VCaP (cell line): ENCODE measurements at regions not wholly inside any gene's neighbourhood (a gene's known extent, or its start where the extent isn't known, plus 50 kb on each side); places are given as distances from the start of the nearest gene placed in this dataset.

Experiments used
- H3K27ac ChIP-seq: fragments of 450-650 bp; 2 replicates; pipeline ENCODE4 v1.5.1; 2017
- CTCF ChIP-seq: fragments of 450-650 bp; conservative IDR thresholded peaks from 2 replicates; pipeline ENCODE4 v1.5.1; 2017; ENCODE audit warnings: mild to moderate bottlenecking, moderate library complexity

- TF ChIP-seq CTCF = no peak
- H3K27ac ChIP-seq = no peak overlapping the region
Measured at GRCh38 chr11:90493379-90493778, 270.5 kb upstream of the CHORDC1 start.

- H3K27ac ChIP-seq = no peak overlapping the region
- no peak for TF ChIP-seq CTCF
Measured at GRCh38 chr11:90491466-90491865, 268.6 kb upstream of the CHORDC1 start.

GRCh38 chr11:90476442-90477007 is 253.7 kb upstream of the CHORDC1 start:
- no peak overlapping the region for H3K27ac ChIP-seq
- TF ChIP-seq CTCF = peak; percentile 83

- H3K27ac ChIP-seq = no peak overlapping the region
- TF ChIP-seq CTCF = no peak
Measured at GRCh38 chr11:90468923-90469322, 246.1 kb upstream of the CHORDC1 start.

- H3K27ac ChIP-seq = no peak overlapping the region
- TF ChIP-seq CTCF = no peak
Measured at GRCh38 chr11:90465553-90465952, 242.7 kb upstream of the CHORDC1 start.

GRCh38 chr11:90455347-90455920 is 232.6 kb upstream of the CHORDC1 start:
- H3K27ac ChIP-seq = peak overlapping the region; percentile 87; the same call in 1 of the 2 replicates

- no peak overlapping the region for H3K27ac ChIP-seq
- no peak for TF ChIP-seq CTCF
Measured at GRCh38 chr11:90453525-90453924, 230.7 kb upstream of the CHORDC1 start.

- no peak overlapping the region for H3K27ac ChIP-seq
- no peak for TF ChIP-seq CTCF
Measured at GRCh38 chr11:90449606-90450005, 226.8 kb upstream of the CHORDC1 start.
